ENCODE measurements at regions not wholly inside any gene's neighbourhood (a gene's known extent, or its start where the extent isn't known, plus 50 kb on each side); places are given as distances from the start of the nearest gene placed in this dataset.

GRCh38 chr18:55072698-55073097, 113.4 kb upstream of the CCDC68 start:
- Histone ChIP-seq H3K27ac (ENCODE audit: low read depth) (no peak overlapping the region), H2AFZ (peak overlapping the region; percentile 59), H4K20me1 (replicated peaks; ENCODE audit: insufficient read depth) (no peaks in the 10 kb centered on the region), H3F3A (replicated peaks; ENCODE audit: low read depth) (no peaks in the 10 kb centered on the region), H3K27me3 (ENCODE audit: insufficient read depth) (no peaks in the 10 kb centered on the region), H3K36me3 (ENCODE audit: insufficient read depth) (no peaks in the 10 kb centered on the region), H3K4me1 (ENCODE audit: insufficient read depth) (no peaks in the 10 kb centered on the region), H3K4me2 (no peak overlapping the region), H3K4me3 (no peak overlapping the region), H3K9me2 (ENCODE audit: insufficient read depth) (no peaks in the 10 kb centered on the region; the same call in 1 of the 2 replicates), H3K79me2 (replicated peaks; ENCODE audit: insufficient read depth) (no peaks in the 10 kb centered on the region)
- DNase-seq (ENCODE audit: low spot score) (no peak), ATAC-seq (no peak)
- Mint-ChIP-seq H3K27ac (no peak overlapping the region), H3K9me3 (no peaks in the 10 kb centered on the region), H3K27me3 (ENCODE audit: insufficient read depth, low read depth, poor library complexity) (peaks cover 6% of the 10 kb centered on the region), H3K4me3 (no peak overlapping the region), H3K4me1 (peaks cover 8% of the 10 kb centered on the region; the same call in 2 of the 3 replicates), H3K36me3 (ENCODE audit: low read depth) (no peaks in the 10 kb centered on the region)
- TF ChIP-seq REST (IDR thresholded peaks at IDR 0.05; ENCODE audit: unreplicated experiment) (no peak), ZNF331 (CRISPR knock-in tag; IDR thresholded peaks at IDR 0.05; ENCODE audit: low read depth) (no peak), CTCF (conservative IDR thresholded peaks at IDR 0.05; ENCODE audit: low read depth in 2 of 2) (no peak), EZH2phosphoT487 (IDR thresholded peaks at IDR 0.05; ENCODE audit: unreplicated experiment) (no peak), ZNF462 (CRISPR knock-in tag; IDR thresholded peaks at IDR 0.05) (no peak), ZNF114 (CRISPR knock-in tag; IDR thresholded peaks at IDR 0.05) (no peak), NANOG (IDR thresholded peaks at IDR 0.05; ENCODE audit: borderline replicate concordance) (no peak), CREB1 (CRISPR knock-in tag; IDR thresholded peaks at IDR 0.05; ENCODE audit: low read depth) (no peak), JUNB (IDR thresholded peaks at IDR 0.05; ENCODE audit: unreplicated experiment) (no peak)
